ENCODE measurements at regions not wholly inside any gene's neighbourhood (a gene's known extent, or its start where the extent isn't known, plus 50 kb on each side); places are given as distances from the start of the nearest gene placed in this dataset.

- Histone ChIP-seq H3K4me2 (ENCODE audit: insufficient read depth, low read length) (no peak overlapping the region), H3K4me1 (ENCODE audit: insufficient read depth, low read length) (peaks cover 8% of the 10 kb centered on the region), H3K27ac (ENCODE audit: low read length) (no peak overlapping the region), H3K36me3 (ENCODE audit: insufficient read depth, low read length) (no peaks in the 10 kb centered on the region), H3K79me2 (ENCODE audit: insufficient read depth, low read length) (no peaks in the 10 kb centered on the region), H3K27me3 (ENCODE audit: insufficient read depth, low read length, poor library complexity) (no peaks in the 10 kb centered on the region), H3K9ac (ENCODE audit: low read depth, low read length) (no peak overlapping the region), H3K4me3 (ENCODE audit: low read depth in 1 of 2, low read length in 2 of 2) (no peak overlapping the region), H4K20me1 (ENCODE audit: insufficient read depth, low read length) (no peaks in the 10 kb centered on the region), H3K9me3 (ENCODE audit: insufficient read depth, low read length, severe bottlenecking) (peaks cover 7% of the 10 kb centered on the region), H2AFZ (ENCODE audit: low read depth, low read length) (no peak overlapping the region)
- TF ChIP-seq EZH2 (IDR thresholded peaks at IDR 0.05; ENCODE audit: borderline replicate concordance, low read depth, low read length, severe bottlenecking) (no peak), CTCF (IDR thresholded peaks at IDR 0.05; ENCODE audit: borderline replicate concordance, extremely low read depth, low read length, poor library complexity, severe bottlenecking) (no peak)
- DNase-seq: no peak
- ATAC-seq (ENCODE audit: insufficient read depth, low read depth): no peak
These were observed 529.1 kb upstream of the CLINT1 start for GRCh38 chr5:158388021-158388420.

- H3K79me2 ChIP-seq (ENCODE audit: insufficient read depth, low read length): no peaks in the 10 kb centered on the region
- no peak overlapping the region for H3K4me3 ChIP-seq (ENCODE audit: low read depth in 1 of 2, low read length in 2 of 2)
- no peak overlapping the region for H3K27ac ChIP-seq (ENCODE audit: low read length)
- peaks cover 13% of the 10 kb centered on the region for H3K4me1 ChIP-seq (ENCODE audit: insufficient read depth, low read length)
- no peak overlapping the region for H3K4me2 ChIP-seq (ENCODE audit: insufficient read depth, low read length)
- no peak overlapping the region for H2AFZ ChIP-seq (ENCODE audit: low read depth, low read length)
- no peak overlapping the region for H3K9ac ChIP-seq (ENCODE audit: low read depth, low read length)
- no peak for DNase-seq
- H3K27me3 ChIP-seq (ENCODE audit: insufficient read depth, low read length, poor library complexity): no peaks in the 10 kb centered on the region
- no peak for ATAC-seq (ENCODE audit: insufficient read depth, low read depth)
- H4K20me1 ChIP-seq (ENCODE audit: insufficient read depth, low read length): no peaks in the 10 kb centered on the region
- peaks cover 7% of the 10 kb centered on the region for H3K9me3 ChIP-seq (ENCODE audit: insufficient read depth, low read length, severe bottlenecking)
- H3K36me3 ChIP-seq (ENCODE audit: insufficient read depth, low read length): no peaks in the 10 kb centered on the region
- TF ChIP-seq EZH2 (IDR thresholded peaks at IDR 0.05; ENCODE audit: borderline replicate concordance, low read depth, low read length, severe bottlenecking) (no peak), CTCF (IDR thresholded peaks at IDR 0.05; ENCODE audit: borderline replicate concordance, extremely low read depth, low read length, poor library complexity, severe bottlenecking) (no peak)
These were observed 528.6 kb upstream of the CLINT1 start for GRCh38 chr5:158387499-158387898.

GRCh38 chr5:158385982-158386381 is 527.0 kb upstream of the CLINT1 start:
- peaks cover 18% of the 10 kb centered on the region for H3K4me1 ChIP-seq (ENCODE audit: insufficient read depth, low read length)
- H3K27me3 ChIP-seq (ENCODE audit: insufficient read depth, low read length, poor library complexity): no peaks in the 10 kb centered on the region
- H2AFZ ChIP-seq (ENCODE audit: low read depth, low read length): no peak overlapping the region
- no peak for ATAC-seq (ENCODE audit: insufficient read depth, low read depth)
- no peak overlapping the region for H3K4me3 ChIP-seq (ENCODE audit: low read depth in 1 of 2, low read length in 2 of 2)
- no peaks in the 10 kb centered on the region for H4K20me1 ChIP-seq (ENCODE audit: insufficient read depth, low read length)
- H3K79me2 ChIP-seq (ENCODE audit: insufficient read depth, low read length): no peaks in the 10 kb centered on the region
- H3K36me3 ChIP-seq (ENCODE audit: insufficient read depth, low read length): no peaks in the 10 kb centered on the region
- DNase-seq: no peak
- no peak overlapping the region for H3K9ac ChIP-seq (ENCODE audit: low read depth, low read length)
- TF ChIP-seq EZH2 (IDR thresholded peaks at IDR 0.05; ENCODE audit: borderline replicate concordance, low read depth, low read length, severe bottlenecking): no peak
- no peak for TF ChIP-seq CTCF (IDR thresholded peaks at IDR 0.05; ENCODE audit: borderline replicate concordance, extremely low read depth, low read length, poor library complexity, severe bottlenecking)
- no peak overlapping the region for H3K4me2 ChIP-seq (ENCODE audit: insufficient read depth, low read length)
- H3K27ac ChIP-seq (ENCODE audit: low read length): no peak overlapping the region
- H3K9me3 ChIP-seq (ENCODE audit: insufficient read depth, low read length, severe bottlenecking): peaks cover 7% of the 10 kb centered on the region
